ENCODE measurements at regions not wholly inside any gene's neighbourhood (a gene's known extent, or its start where the extent isn't known, plus 50 kb on each side); places are given as distances from the start of the nearest gene placed in this dataset.

DNA sequence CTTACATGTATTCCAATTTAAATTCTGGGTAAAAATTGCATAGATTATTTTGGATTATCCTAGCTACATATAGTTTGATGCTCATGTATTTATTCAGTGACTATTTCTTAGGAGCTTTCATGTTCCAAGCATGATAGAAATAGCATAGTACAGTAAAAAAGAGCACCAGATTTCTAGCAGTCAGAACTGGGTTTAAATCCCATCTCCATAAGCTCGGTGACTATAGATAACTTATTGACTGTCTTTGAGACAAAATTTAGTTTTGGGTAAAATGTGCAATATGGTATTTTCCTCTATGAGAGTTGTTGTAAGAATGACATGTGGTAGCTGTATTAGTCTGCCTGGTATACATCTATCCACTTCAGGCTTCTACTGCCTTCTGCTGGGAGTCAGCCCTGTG lies 889.6 kb downstream of the DTWD2 start:
- TF ChIP-seq, protein P1, sequence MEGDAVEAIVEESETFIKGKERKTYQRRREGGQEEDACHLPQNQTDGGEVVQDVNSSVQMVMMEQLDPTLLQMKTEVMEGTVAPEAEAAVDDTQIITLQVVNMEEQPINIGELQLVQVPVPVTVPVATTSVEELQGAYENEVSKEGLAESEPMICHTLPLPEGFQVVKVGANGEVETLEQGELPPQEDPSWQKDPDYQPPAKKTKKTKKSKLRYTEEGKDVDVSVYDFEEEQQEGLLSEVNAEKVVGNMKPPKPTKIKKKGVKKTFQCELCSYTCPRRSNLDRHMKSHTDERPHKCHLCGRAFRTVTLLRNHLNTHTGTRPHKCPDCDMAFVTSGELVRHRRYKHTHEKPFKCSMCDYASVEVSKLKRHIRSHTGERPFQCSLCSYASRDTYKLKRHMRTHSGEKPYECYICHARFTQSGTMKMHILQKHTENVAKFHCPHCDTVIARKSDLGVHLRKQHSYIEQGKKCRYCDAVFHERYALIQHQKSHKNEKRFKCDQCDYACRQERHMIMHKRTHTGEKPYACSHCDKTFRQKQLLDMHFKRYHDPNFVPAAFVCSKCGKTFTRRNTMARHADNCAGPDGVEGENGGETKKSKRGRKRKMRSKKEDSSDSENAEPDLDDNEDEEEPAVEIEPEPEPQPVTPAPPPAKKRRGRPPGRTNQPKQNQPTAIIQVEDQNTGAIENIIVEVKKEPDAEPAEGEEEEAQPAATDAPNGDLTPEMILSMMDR (IDR thresholded peaks at IDR 0.05) = no peak
- TF ChIP-seq POLR2A (IDR thresholded peaks at IDR 0.05) = no peak
- TF ChIP-seq POLR2AphosphoS5 (IDR thresholded peaks at IDR 0.05) = no peak
